Thyroid gland (tissue), 4 donors: ENCODE measurements at regions not wholly inside any gene's neighbourhood (a gene's known extent, or its start where the extent isn't known, plus 50 kb on each side); places are given as distances from the start of the nearest gene placed in this dataset.

Source experiments
- DNase-seq, 2 donors: peaks; one replicate each; pipeline ENCODE4 v3.0.0-alpha.2; 2019
- H3K27ac ChIP-seq, 3 donors: fragments of 200-600 bp; sonication (generic); 1 replicate in 2 of 3; 2 replicates in 1 of 3; pipeline ENCODE4 v1.5.1; 2016 to 2019; ENCODE audit warnings: mild to moderate bottlenecking in 1 of 3, moderate library complexity in 1 of 3
- H3K27me3 ChIP-seq: fragments of 200-600 bp; sonication (generic); one replicate; pipeline ENCODE4 v1.5.1; 2019
- H3K36me3 ChIP-seq, 2 donors: fragments of 200-600 bp; sonication (generic); one replicate each; pipeline ENCODE4 v1.5.1; 2016 to 2019
- H3K4me1 ChIP-seq, 2 donors: fragments of 200-600 bp; sonication (generic); one replicate each; pipeline ENCODE4 v1.5.1; 2017 to 2019
- H3K4me3 ChIP-seq, 3 donors: fragments of 200-600 bp; sonication (generic); replicated peaks in 1 of 3; 1 replicate in 2 of 3; 2 replicates in 1 of 3; pipeline ENCODE4 v1.5.1; 2016; ENCODE audit warnings: mild to moderate bottlenecking in 1 of 3
- H3K9me3 ChIP-seq: fragments of 200-600 bp; sonication (generic); one replicate; pipeline ENCODE4 v1.5.1; 2017
- POLR2A ChIP-seq, 2 donors: fragments of 450-650 bp; IDR thresholded peaks; one replicate each; pipeline ENCODE4 v1.6.1; 2017; ENCODE audit warnings: antibody characterized with exemption in 2 of 2, mild to moderate bottlenecking in 2 of 2, moderate library complexity in 1 of 2
- WGBS, 2 donors: methylation state at CpG; one replicate each; pipeline ENCODE4 v1.1.5; 2017; 5-methylcytosine and 5-hydroxymethylcytosine counted together
- intact Hi-C: fragments of 100-400 bp; cut with DNase I; formaldehyde crosslinking; loops from one replicate; pipeline ENCODE4 v1.15.1; 2023
- TF ChIP-seq, protein P1 (sequence below), 6 experiments: fragments of 200-600 bp in 3 of 6; fragments of 450-650 bp in 3 of 6; sonication (generic) in 3 of 6; IDR thresholded peaks; one replicate each; pipeline ENCODE4 v1.5.1; 2016 to 2019; ENCODE audit warnings: antibody characterized with exemption in 6 of 6, mild to moderate bottlenecking in 2 of 6, inconsistent platforms in 1 of 6, moderate library complexity in 1 of 6

DNA sequence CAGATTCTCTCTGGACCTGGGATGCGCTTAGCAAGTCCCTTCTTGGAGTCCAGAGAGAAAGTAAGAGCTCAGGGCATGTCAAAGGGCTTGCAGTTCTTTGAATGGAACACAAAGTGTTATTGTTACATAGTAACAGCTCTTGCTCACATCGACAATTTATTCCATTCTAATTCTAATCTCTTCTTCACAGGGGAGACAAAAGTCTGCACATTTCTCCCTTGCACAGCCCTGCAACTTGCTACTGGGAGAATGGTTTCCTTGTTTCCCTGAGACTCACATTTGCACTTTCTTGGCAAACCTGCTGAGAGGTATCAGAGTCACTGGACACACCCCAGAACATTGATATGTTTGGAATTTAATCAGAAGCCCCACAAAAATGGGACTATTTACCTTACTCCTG, 209.9 kb upstream of the IGF1 start:
- H3K4me3 ChIP-seq, result no peak overlapping the region
- H3K27ac ChIP-seq, result peak overlapping the region in 2 of 3 donors; percentile 34 to 76
- TF ChIP-seq, protein P1, sequence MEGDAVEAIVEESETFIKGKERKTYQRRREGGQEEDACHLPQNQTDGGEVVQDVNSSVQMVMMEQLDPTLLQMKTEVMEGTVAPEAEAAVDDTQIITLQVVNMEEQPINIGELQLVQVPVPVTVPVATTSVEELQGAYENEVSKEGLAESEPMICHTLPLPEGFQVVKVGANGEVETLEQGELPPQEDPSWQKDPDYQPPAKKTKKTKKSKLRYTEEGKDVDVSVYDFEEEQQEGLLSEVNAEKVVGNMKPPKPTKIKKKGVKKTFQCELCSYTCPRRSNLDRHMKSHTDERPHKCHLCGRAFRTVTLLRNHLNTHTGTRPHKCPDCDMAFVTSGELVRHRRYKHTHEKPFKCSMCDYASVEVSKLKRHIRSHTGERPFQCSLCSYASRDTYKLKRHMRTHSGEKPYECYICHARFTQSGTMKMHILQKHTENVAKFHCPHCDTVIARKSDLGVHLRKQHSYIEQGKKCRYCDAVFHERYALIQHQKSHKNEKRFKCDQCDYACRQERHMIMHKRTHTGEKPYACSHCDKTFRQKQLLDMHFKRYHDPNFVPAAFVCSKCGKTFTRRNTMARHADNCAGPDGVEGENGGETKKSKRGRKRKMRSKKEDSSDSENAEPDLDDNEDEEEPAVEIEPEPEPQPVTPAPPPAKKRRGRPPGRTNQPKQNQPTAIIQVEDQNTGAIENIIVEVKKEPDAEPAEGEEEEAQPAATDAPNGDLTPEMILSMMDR (IDR thresholded peaks at IDR 0.05), result no peak
- no peak for TF ChIP-seq POLR2A (IDR thresholded peaks at IDR 0.05)
- H3K4me1 ChIP-seq, result peaks cover 46 to 48% of the 10 kb centered on the region in 2 donors
- 72 to 78% methylated on average over 2 of the region's 2 CpGs for WGBS, 2 donors
- intact Hi-C loops, result no loop called here
- DNase-seq, result no peak
- no peaks in the 10 kb centered on the region for H3K27me3 ChIP-seq
- no peaks in the 10 kb centered on the region for H3K9me3 ChIP-seq
- no peaks in the 10 kb centered on the region for H3K36me3 ChIP-seq

DNA sequence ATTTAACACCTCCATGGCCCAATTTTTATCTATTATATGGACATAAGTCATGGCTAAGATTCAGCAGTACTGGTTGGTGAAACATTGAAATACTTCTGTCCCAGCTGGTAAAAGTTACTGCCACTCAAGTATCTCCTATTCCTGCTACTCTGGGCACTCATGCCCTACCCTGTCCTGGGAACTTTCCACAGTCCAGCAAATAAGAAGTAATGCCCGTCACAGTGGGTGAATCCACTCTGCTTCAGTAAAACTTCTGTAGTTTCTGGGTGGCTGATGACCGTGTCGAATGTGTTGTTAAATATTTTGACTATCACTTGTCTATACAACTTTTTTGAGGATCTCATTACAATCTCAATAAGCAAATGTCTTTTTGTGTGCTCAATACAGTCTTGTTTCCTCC, 209.3 kb upstream of the IGF1 start:
- DNase-seq, result peak; percentile 78 to 79
- H3K27ac ChIP-seq, result peak overlapping the region; percentile 34 to 76 (median 45)
- H3K9me3 ChIP-seq, result no peaks in the 10 kb centered on the region
- no peaks in the 10 kb centered on the region for H3K27me3 ChIP-seq
- H3K4me3 ChIP-seq, result no peak overlapping the region
- 43 to 54% methylated on average over 3 of the region's 3 CpGs for WGBS, 2 donors
- TF ChIP-seq, protein P1 (IDR thresholded peaks at IDR 0.05), result peak in 1 of 6 experiments; percentile 4
- no peak for TF ChIP-seq POLR2A (IDR thresholded peaks at IDR 0.05)
- intact Hi-C loops, result no loop called here
- peaks cover 42 to 48% of the 10 kb centered on the region in 2 donors for H3K4me1 ChIP-seq
- no peaks in the 10 kb centered on the region for H3K36me3 ChIP-seq

DNA sequence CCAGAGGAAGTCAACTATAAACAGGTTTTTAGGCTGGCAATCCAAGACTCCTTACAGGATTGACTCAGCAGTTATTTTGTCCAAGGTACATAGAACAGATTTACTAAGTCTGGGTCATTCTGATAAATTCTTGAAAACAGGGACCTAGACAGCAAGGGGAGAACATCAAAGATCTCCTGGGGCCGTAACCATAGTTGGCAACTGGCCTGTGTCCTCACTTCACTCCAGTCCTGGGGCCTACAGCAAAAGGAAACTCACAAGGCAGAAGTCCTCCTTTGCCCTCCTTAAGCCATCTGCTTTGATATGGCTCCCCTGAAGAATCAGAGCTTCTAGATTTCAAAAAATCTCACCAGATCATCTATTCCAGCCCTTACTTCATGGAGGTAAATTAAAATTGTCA, 207.2 kb upstream of the IGF1 start:
- Histone ChIP-seq H3K9me3 (no peaks in the 10 kb centered on the region), H3K4me1 (peaks cover 36 to 39% of the 10 kb centered on the region in 2 donors), H3K27me3 (no peaks in the 10 kb centered on the region), H3K36me3 (no peaks in the 10 kb centered on the region), H3K27ac (no peak overlapping the region), H3K4me3 (no peak overlapping the region)
- peak in 1 of 2 donors; percentile 15 for DNase-seq
- intact Hi-C loops, result no loop called here
- no peak for TF ChIP-seq POLR2A (IDR thresholded peaks at IDR 0.05)
- TF ChIP-seq, protein P1 (IDR thresholded peaks at IDR 0.05), result no peak
- WGBS, 2 donors, result 85 to 89% methylated on average over 1 of the region's 1 CpG

DNA sequence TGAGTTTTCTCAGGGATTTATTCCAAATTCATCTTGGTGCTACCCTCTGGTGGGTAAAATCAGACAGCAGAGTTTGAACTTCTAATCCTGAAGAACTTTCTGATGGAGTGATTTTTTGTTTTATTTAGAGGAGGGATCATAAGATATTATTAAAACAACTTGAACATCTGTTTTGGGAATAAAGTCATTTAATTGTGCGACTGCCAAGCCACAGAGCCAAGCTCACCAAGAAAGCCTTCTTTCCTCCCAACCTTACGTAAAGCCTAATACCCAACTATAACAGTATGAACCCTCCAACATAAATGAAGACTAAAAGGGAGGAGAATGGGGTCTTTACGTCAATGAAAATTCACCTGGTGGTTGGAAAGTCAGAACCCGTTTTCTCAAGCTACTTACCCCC, 205.5 kb upstream of the IGF1 start:
- DNase-seq, result no peak
- intact Hi-C loops, result no loop called here
- peaks cover 25 to 29% of the 10 kb centered on the region in 2 donors for H3K4me1 ChIP-seq
- H3K36me3 ChIP-seq, result no peaks in the 10 kb centered on the region
- H3K4me3 ChIP-seq, result no peak overlapping the region
- no peaks in the 10 kb centered on the region for H3K27me3 ChIP-seq
- WGBS, 2 donors, result 81 to 88% methylated on average over 4 of the region's 4 CpGs
- H3K27ac ChIP-seq, result no peak overlapping the region
- no peaks in the 10 kb centered on the region for H3K9me3 ChIP-seq
- TF ChIP-seq, protein P1 (IDR thresholded peaks at IDR 0.05), result no peak
- TF ChIP-seq POLR2A (IDR thresholded peaks at IDR 0.05), result no peak

DNA sequence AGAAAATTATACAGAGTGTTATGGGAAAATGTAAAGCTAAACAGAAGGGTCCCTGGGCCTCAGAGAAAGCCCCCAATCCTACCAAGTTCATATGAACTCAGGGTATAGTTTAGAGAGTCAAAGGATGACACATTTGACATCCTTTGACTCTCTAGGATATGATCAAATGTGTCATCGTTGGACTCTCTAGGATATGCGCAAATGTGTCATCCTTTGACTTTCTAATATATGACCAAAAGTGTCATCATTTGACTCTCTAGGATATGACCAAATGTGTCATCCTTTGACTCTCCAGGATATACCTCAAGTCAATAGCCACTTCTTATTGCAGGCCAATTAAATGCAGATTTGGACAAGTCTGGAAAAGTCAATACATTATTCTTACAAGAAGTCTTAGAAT, 204.8 kb upstream of the IGF1 start:
- no peaks in the 10 kb centered on the region for H3K9me3 ChIP-seq
- no peaks in the 10 kb centered on the region for H3K27me3 ChIP-seq
- H3K4me3 ChIP-seq, result no peak overlapping the region
- WGBS, 2 donors, result 88 to 98% methylated on average over 2 of the region's 2 CpGs
- H3K27ac ChIP-seq, result no peak overlapping the region
- H3K36me3 ChIP-seq, result no peaks in the 10 kb centered on the region
- TF ChIP-seq, protein P1 (IDR thresholded peaks at IDR 0.05), result no peak
- no peak for TF ChIP-seq POLR2A (IDR thresholded peaks at IDR 0.05)
- DNase-seq, result no peak
- intact Hi-C loops, result no loop called here
- peaks cover 18 to 23% of the 10 kb centered on the region in 2 donors for H3K4me1 ChIP-seq
